DND-41 (cell line): ENCODE measurements at regions not wholly inside any gene's neighbourhood (a gene's known extent, or its start where the extent isn't known, plus 50 kb on each side); places are given as distances from the start of the nearest gene placed in this dataset.
"Not testable (repeated sequence)": the region's sequence is repeated elsewhere in the genome, so short reads cannot be mapped to it uniquely, and the experiment has no call there.

Experiments
- CTCF ChIP-seq: IDR thresholded peaks from 2 replicates; pipeline ENCODE4 v1.5.1; 2012; ENCODE audit warnings: borderline replicate concordance, low read length, moderate library complexity, mild to moderate bottlenecking; ENCODE audit not compliant: poor library complexity, severe bottlenecking; ENCODE audit errors: extremely low read depth
- EZH2 ChIP-seq: IDR thresholded peaks from 3 replicates; pipeline ENCODE4 v1.6.1; 2012; ENCODE audit warnings: borderline replicate concordance, low read depth, mild to moderate bottlenecking, moderate library complexity, low read length, inconsistent platforms; ENCODE audit not compliant: severe bottlenecking

- TF ChIP-seq CTCF, EZH2: not testable (repeated sequence)
Measured at GRCh38 chr1:166684669-166685068, 154.6 kb upstream of the POGK start.
